GM12878 (cell line): ENCODE measurements at regions not wholly inside any gene's neighbourhood (a gene's known extent, or its start where the extent isn't known, plus 50 kb on each side); places are given as distances from the start of the nearest gene placed in this dataset.

Experiments used
- ATF2 ChIP-seq: IDR thresholded peaks from 2 replicates; pipeline ENCODE4 v1.6.1; 2012; ENCODE audit warnings: low read length, inconsistent platforms
- BACH1 ChIP-seq: fragments of 450-650 bp; IDR thresholded peaks from 2 replicates; pipeline ENCODE4 v1.6.1; 2017; ENCODE audit warnings: mild to moderate bottlenecking, borderline replicate concordance
- ESRRA ChIP-seq: IDR thresholded peaks from 2 replicates; pipeline ENCODE4 v1.6.1; 2012; ENCODE audit warnings: mild to moderate bottlenecking, low read length, improper control_type of control experiment
- EZH2 ChIP-seq: IDR thresholded peaks from 2 replicates; pipeline ENCODE4 v1.6.1; 2012; ENCODE audit warnings: low read depth, mild to moderate bottlenecking, control low read depth, inconsistent platforms, low read length, borderline replicate concordance; ENCODE audit not compliant: control insufficient read depth
- GABPA ChIP-seq: IDR thresholded peaks from 2 replicates; pipeline ENCODE4 v1.6.1; 2014; ENCODE audit warnings: antibody characterized with exemption, low read depth, mild to moderate bottlenecking, inconsistent platforms
- HCFC1 ChIP-seq: fragments of 150-350 bp; IDR thresholded peaks from 2 replicates; pipeline ENCODE4 v1.6.1; 2014; ENCODE audit warnings: low read length
- JUND ChIP-seq: IDR thresholded peaks from 2 replicates; pipeline ENCODE4 v1.6.1; 2012; ENCODE audit warnings: low read depth, mild to moderate bottlenecking, low read length, improper control_type of control experiment, moderate library complexity
- MXI1 ChIP-seq: fragments of 150-350 bp; IDR thresholded peaks from 2 replicates; pipeline ENCODE4 v1.6.1; 2011; ENCODE audit warnings: low read depth, mild to moderate bottlenecking, inconsistent platforms, low read length, improper control_type of control experiment
- NR2C2 ChIP-seq: IDR thresholded peaks from 2 replicates; pipeline ENCODE4 v1.6.1; 2011; ENCODE audit warnings: borderline replicate concordance, low read depth; ENCODE audit not compliant: control insufficient read depth, insufficient read length
- SIN3A ChIP-seq: IDR thresholded peaks from 2 replicates; pipeline ENCODE4 v1.6.1; 2012; ENCODE audit warnings: low read depth, low read length, improper control_type of control experiment
- SREBF1 ChIP-seq: IDR thresholded peaks from 2 replicates; pipeline ENCODE4 v1.6.1; 2012; ENCODE audit warnings: mild to moderate bottlenecking, low read length
- TBL1XR1 ChIP-seq: IDR thresholded peaks from 2 replicates; pipeline ENCODE4 v1.6.1; 2012; ENCODE audit warnings: low read depth, low read length, improper control_type of control experiment
- YY1 ChIP-seq: IDR thresholded peaks from 2 replicates; pipeline ENCODE4 v1.6.1; 2011; ENCODE audit warnings: low read depth, mild to moderate bottlenecking, low read length
- TF ChIP-seq, protein P1 (sequence below), 3 experiments: IDR thresholded peaks in 2 of 3; conservative IDR thresholded peaks in 1 of 3; 2 replicates each; pipeline ENCODE4 v1.5.1; 2011; ENCODE audit warnings: low read depth in 3 of 3, low read length in 3 of 3, mild to moderate bottlenecking in 3 of 3, control low read depth in 2 of 3, moderate library complexity in 2 of 3, inconsistent platforms in 1 of 3, mixed read lengths in 1 of 3; ENCODE audit not compliant: control insufficient read depth in 2 of 3, insufficient read depth in 1 of 3; ENCODE audit errors: extremely low read depth in 1 of 3

DNA sequence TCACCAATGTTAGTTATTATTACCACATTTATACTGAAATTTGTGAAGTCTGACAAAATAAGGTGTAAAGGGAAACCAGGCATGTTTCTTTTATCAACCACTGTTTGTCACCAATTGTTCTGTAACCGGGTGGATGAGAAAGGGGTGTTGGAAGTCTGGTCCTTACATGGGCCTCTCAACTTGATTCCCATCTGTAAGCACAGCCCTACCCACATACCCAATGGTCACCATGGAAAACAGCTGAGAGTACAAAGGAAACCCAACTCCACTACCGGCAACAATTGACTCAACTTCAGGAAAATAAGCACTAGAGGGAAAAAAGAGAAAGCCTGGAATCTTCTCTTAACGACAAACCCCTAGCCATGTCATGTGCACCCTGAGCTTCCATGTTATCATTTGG lies 70.8 kb upstream of the PTCHD1 start:
- TF ChIP-seq MXI1 (no peak), BACH1 (no peak), ESRRA (no peak), JUND (no peak), SIN3A (no peak), EZH2 (no peak), YY1 (no peak), TBL1XR1 (no peak), NR2C2 (no peak), ATF2 (no peak), GABPA (no peak), HCFC1 (no peak), SREBF1 (no peak)
- TF ChIP-seq, protein P1, sequence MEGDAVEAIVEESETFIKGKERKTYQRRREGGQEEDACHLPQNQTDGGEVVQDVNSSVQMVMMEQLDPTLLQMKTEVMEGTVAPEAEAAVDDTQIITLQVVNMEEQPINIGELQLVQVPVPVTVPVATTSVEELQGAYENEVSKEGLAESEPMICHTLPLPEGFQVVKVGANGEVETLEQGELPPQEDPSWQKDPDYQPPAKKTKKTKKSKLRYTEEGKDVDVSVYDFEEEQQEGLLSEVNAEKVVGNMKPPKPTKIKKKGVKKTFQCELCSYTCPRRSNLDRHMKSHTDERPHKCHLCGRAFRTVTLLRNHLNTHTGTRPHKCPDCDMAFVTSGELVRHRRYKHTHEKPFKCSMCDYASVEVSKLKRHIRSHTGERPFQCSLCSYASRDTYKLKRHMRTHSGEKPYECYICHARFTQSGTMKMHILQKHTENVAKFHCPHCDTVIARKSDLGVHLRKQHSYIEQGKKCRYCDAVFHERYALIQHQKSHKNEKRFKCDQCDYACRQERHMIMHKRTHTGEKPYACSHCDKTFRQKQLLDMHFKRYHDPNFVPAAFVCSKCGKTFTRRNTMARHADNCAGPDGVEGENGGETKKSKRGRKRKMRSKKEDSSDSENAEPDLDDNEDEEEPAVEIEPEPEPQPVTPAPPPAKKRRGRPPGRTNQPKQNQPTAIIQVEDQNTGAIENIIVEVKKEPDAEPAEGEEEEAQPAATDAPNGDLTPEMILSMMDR (IDR thresholded peaks at IDR 0.05 in 2 of 3, conservative IDR thresholded peaks at IDR 0.05 in 1 of 3; ENCODE audit: control insufficient read depth in 2 of 3, extremely low read depth in 1 of 3, insufficient read depth in 1 of 3, low read depth in 3 of 3, low read length in 3 of 3): no peak
